ENCODE measurements at regions not wholly inside any gene's neighbourhood (a gene's known extent, or its start where the extent isn't known, plus 50 kb on each side); places are given as distances from the start of the nearest gene placed in this dataset.

DNA sequence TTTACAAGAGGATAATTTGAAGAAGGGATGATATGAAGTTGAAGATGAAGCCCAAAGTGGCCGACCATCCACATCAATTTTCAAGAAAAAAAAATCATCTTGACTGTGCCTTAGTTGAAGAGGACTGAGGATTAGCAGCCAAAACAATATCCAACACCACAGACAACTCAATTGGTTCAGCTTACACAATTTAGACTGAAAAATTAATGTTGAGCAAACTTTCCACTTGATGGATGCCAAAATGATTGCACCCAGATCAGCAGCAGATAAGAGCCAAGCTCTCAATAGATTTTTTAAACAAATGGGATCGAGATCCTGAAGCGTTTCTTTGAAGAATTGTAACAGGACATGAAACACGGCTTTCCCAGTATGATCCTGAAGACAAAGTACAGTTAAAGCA is 163.2 kb downstream of the GADD45G start:
- Histone ChIP-seq H3K36me3 (ENCODE audit: insufficient read depth, low read length) (no peaks in the 10 kb centered on the region), H3K9me3 (ENCODE audit: control insufficient read depth in 1 of 2, insufficient read depth in 1 of 2, low read length in 2 of 2) (no peaks in the 10 kb centered on the region), H3K4me1 (ENCODE audit: insufficient read depth, low read length) (peaks cover 3% of the 10 kb centered on the region), H3K27me3 (ENCODE audit: control insufficient read depth in 1 of 2, insufficient read depth in 2 of 2, low read length in 2 of 2) (no peaks in the 10 kb centered on the region), H3K4me3 (ENCODE audit: low read length) (no peak overlapping the region), H3K27ac (ENCODE audit: low read depth in 1 of 2, low read length in 2 of 2) (no peak overlapping the region)
- ChIA-PET CTCF (no interaction called here), POLR2A (no interaction called here)
- TF ChIP-seq, protein P1, sequence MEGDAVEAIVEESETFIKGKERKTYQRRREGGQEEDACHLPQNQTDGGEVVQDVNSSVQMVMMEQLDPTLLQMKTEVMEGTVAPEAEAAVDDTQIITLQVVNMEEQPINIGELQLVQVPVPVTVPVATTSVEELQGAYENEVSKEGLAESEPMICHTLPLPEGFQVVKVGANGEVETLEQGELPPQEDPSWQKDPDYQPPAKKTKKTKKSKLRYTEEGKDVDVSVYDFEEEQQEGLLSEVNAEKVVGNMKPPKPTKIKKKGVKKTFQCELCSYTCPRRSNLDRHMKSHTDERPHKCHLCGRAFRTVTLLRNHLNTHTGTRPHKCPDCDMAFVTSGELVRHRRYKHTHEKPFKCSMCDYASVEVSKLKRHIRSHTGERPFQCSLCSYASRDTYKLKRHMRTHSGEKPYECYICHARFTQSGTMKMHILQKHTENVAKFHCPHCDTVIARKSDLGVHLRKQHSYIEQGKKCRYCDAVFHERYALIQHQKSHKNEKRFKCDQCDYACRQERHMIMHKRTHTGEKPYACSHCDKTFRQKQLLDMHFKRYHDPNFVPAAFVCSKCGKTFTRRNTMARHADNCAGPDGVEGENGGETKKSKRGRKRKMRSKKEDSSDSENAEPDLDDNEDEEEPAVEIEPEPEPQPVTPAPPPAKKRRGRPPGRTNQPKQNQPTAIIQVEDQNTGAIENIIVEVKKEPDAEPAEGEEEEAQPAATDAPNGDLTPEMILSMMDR (IDR thresholded peaks at IDR 0.05), result no peak
- ATAC-seq (ENCODE audit: poor library complexity) (no peak), DNase-seq (no peak)
- no peak overlapping the region for H3K27ac Mint-ChIP-seq
- H3K36me3 Mint-ChIP-seq (ENCODE audit: low read depth), result no peaks in the 10 kb centered on the region
- H3K4me1 Mint-ChIP-seq (ENCODE audit: low read depth), result no peaks in the 10 kb centered on the region
- H3K27me3 Mint-ChIP-seq, result no peaks in the 10 kb centered on the region
- intact Hi-C loops (cut with DNase I, micrococcal nuclease), result no loop called here
- no peak overlapping the region for H3K4me3 Mint-ChIP-seq
- no peaks in the 10 kb centered on the region for H3K9me3 Mint-ChIP-seq

DNA sequence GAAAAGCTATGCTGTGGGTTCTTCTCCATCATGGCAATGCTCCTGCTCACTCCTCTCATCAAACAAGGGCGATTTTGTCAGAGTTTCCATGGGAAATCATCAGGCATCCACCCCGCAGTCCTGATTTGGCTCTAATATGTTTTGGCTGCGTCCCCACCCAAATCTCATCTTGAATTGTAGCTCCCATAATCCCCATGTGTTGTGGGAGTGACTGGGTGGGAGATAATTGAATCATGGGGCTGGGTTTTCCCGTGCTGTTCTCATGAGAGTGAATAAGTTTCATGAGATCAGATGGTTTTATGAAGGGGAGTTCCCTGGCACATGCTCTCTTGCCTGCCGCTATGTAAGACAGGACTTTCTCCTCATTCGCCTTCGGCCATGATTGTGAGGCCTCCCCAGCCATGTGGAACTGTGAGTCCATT is 163.8 kb downstream of the GADD45G start:
- CTCF ChIA-PET, result no interaction called here
- DNase-seq, result no peak
- POLR2A ChIA-PET, result no interaction called here
- ATAC-seq (ENCODE audit: poor library complexity), result no peak
- Histone ChIP-seq H3K9me3 (ENCODE audit: control insufficient read depth in 1 of 2, insufficient read depth in 1 of 2, low read length in 2 of 2) (no peaks in the 10 kb centered on the region), H3K27ac (ENCODE audit: low read depth in 1 of 2, low read length in 2 of 2) (no peak overlapping the region), H3K4me3 (ENCODE audit: low read length) (no peak overlapping the region), H3K4me1 (ENCODE audit: insufficient read depth, low read length) (peaks cover 3% of the 10 kb centered on the region), H3K27me3 (ENCODE audit: control insufficient read depth in 1 of 2, insufficient read depth in 2 of 2, low read length in 2 of 2) (no peaks in the 10 kb centered on the region), H3K36me3 (ENCODE audit: insufficient read depth, low read length) (no peaks in the 10 kb centered on the region)
- no peaks in the 10 kb centered on the region for H3K27me3 Mint-ChIP-seq
- intact Hi-C loops (cut with DNase I, micrococcal nuclease), result no loop called here
- H3K4me3 Mint-ChIP-seq, result no peak overlapping the region
- H3K4me1 Mint-ChIP-seq (ENCODE audit: low read depth), result no peaks in the 10 kb centered on the region
- H3K27ac Mint-ChIP-seq, result no peak overlapping the region
- TF ChIP-seq, protein P1 (IDR thresholded peaks at IDR 0.05), result no peak
- no peaks in the 10 kb centered on the region for H3K36me3 Mint-ChIP-seq (ENCODE audit: low read depth)
- H3K9me3 Mint-ChIP-seq, result no peaks in the 10 kb centered on the region

GRCh38 chr9:89770531-89771174 is 165.8 kb downstream of the GADD45G start:
- H3K27ac Mint-ChIP-seq, result no peak overlapping the region
- H3K4me1 Mint-ChIP-seq (ENCODE audit: low read depth), result no peaks in the 10 kb centered on the region
- Histone ChIP-seq H3K36me3 (ENCODE audit: insufficient read depth, low read length) (no peaks in the 10 kb centered on the region), H3K4me1 (ENCODE audit: insufficient read depth, low read length) (peaks cover 3% of the 10 kb centered on the region), H3K9me3 (ENCODE audit: control insufficient read depth in 1 of 2, insufficient read depth in 1 of 2, low read length in 2 of 2) (no peaks in the 10 kb centered on the region), H3K27me3 (ENCODE audit: control insufficient read depth in 1 of 2, insufficient read depth in 2 of 2, low read length in 2 of 2) (no peaks in the 10 kb centered on the region), H3K27ac (ENCODE audit: low read depth in 1 of 2, low read length in 2 of 2) (no peak overlapping the region), H3K4me3 (ENCODE audit: low read length) (no peak overlapping the region)
- POLR2A ChIA-PET, result no interaction called here
- H3K9me3 Mint-ChIP-seq, result no peaks in the 10 kb centered on the region
- H3K27me3 Mint-ChIP-seq, result no peaks in the 10 kb centered on the region
- TF ChIP-seq, protein P1 (IDR thresholded peaks at IDR 0.05), result no peak
- DNase-seq, result no peak
- ATAC-seq (ENCODE audit: poor library complexity), result no peak
- H3K36me3 Mint-ChIP-seq (ENCODE audit: low read depth), result no peaks in the 10 kb centered on the region
- intact Hi-C loops (cut with DNase I, micrococcal nuclease), result no loop called here
- CTCF ChIA-PET, result no interaction called here
- H3K4me3 Mint-ChIP-seq, result no peak overlapping the region

All from CD4-positive, alpha-beta T cell (primary cell).